Skeletal muscle cell (primary cell): ENCODE measurements at regions not wholly inside any gene's neighbourhood (a gene's known extent, or its start where the extent isn't known, plus 50 kb on each side); places are given as distances from the start of the nearest gene placed in this dataset.
"Not testable (repeated sequence)": the region's sequence is repeated elsewhere in the genome, so short reads cannot be mapped to it uniquely, and the experiment has no call there.

Source experiments
- DNase-seq: peaks from one replicate; pipeline ENCODE4 v3.0.0-alpha.2; 2010; ENCODE audit warnings: low read depth
- H3K4me3 ChIP-seq: 2 replicates; pipeline ENCODE4 v1.5.1; 2011; ENCODE audit warnings: low read depth, mild to moderate bottlenecking, control low read depth, low read length, moderate library complexity

- no peak overlapping the region for H3K4me3 ChIP-seq
- DNase-seq, result no peak
These were observed 300.9 kb upstream of the LRRTM4 start for GRCh38 chr2:77823028-77823427.

- no peak for DNase-seq
- H3K4me3 ChIP-seq, result no peak overlapping the region
These were observed 308.9 kb upstream of the LRRTM4 start for GRCh38 chr2:77831060-77831459.

- no peak for DNase-seq
- H3K4me3 ChIP-seq, result no peak overlapping the region
These were observed 309.3 kb upstream of the LRRTM4 start for GRCh38 chr2:77831471-77831870.

GRCh38 chr2:77831898-77832297 lies 309.7 kb upstream of the LRRTM4 start:
- DNase-seq, result no peak
- no peak overlapping the region for H3K4me3 ChIP-seq

GRCh38 chr2:77834360-77835002 lies 312.3 kb upstream of the LRRTM4 start:
- H3K4me3 ChIP-seq, result no peak overlapping the region
- DNase-seq, result no peak

DNA sequence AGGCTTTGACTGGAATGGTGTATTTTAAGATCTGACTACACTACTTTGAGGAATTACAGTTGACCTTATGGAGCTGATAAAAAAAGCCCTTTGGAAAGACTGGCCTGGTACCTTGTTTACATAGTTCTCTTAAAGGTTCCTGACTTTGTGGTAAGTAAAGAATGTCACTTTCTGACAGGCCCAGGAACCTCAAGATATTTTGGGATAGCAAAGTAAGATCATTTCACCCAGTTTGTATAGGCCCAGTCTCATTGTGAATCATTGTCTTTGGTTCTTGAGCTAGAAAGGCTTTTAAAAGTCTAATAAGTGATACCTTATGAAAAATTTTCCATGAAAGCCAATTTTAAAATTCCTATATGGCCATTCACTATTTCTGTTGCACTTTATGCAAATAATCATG lies 316.3 kb upstream of the LRRTM4 start:
- H3K4me3 ChIP-seq, result no peak overlapping the region
- no peak for DNase-seq

- DNase-seq, result no peak
- no peak overlapping the region for H3K4me3 ChIP-seq
These were observed 316.9 kb upstream of the LRRTM4 start for GRCh38 chr2:77839102-77839501.

- no peak overlapping the region for H3K4me3 ChIP-seq
- DNase-seq, result no peak
These were observed 339.9 kb upstream of the LRRTM4 start for GRCh38 chr2:77862120-77862519.

DNA sequence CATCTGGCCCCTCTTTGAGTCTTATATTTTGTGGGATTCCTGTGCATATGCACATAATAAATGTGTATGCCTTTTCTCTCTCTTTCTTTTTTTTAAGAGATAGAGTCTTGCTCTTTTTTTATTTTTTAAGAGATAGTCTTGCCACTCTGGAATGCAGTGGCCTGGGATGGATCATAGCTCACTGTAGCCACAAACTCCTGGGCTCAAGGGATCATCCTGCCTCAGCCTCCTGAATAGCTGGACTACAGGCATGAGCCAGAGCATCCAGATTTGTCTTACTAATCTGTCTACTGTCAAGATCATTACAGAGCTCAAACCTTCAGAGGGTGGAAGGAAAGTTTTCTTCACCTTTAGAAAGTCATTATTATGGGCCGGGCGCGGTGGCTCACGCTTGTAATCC lies 342.2 kb upstream of the LRRTM4 start:
- DNase-seq, result no peak
- H3K4me3 ChIP-seq, result no peak overlapping the region

GRCh38 chr2:77866661-77867060 lies 344.5 kb upstream of the LRRTM4 start:
- no peak for DNase-seq
- no peak overlapping the region for H3K4me3 ChIP-seq

DNA sequence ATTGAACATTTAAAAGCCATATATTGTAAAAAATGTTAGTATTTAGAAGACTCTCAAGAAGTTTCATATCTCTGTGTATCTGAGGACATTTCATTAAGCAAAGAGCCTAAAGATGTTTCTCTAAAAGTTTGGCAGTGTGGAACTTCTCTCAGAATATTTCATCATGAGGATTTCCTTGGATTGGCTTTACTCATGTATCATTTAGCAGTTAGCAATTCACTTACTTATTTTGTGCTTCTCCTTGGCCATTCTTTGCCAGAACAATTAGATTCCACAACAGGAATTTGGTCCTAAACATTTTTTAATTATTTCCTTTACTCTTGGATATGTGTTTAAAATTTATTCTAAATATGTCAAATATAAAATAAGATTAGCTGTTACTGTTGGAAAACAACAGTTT lies 345.0 kb upstream of the LRRTM4 start:
- no peak for DNase-seq
- no peak overlapping the region for H3K4me3 ChIP-seq

DNA sequence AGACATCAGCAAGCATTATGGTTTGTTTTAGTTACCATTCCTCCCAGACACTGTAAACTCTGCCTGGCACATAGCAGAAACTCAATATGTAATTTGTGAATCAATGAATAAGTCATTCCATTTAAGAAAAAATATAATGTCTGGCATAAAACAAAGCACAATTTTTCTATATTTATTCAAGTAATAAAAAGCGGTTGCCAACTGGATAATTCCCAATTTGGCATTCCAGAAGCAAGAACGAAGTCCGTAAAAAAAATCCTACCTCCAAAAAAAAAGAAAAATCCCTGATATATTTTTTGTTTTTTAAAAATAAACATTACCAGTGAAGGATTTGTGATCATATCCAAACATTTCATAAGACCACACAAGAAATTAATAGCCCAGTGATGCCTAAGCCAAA lies 351.3 kb upstream of the LRRTM4 start:
- no peak for DNase-seq
- H3K4me3 ChIP-seq, result no peak overlapping the region

- not testable (repeated sequence) for H3K4me3 ChIP-seq, DNase-seq
These were observed 378.0 kb upstream of the LRRTM4 start for GRCh38 chr2:77900211-77900610.

DNA sequence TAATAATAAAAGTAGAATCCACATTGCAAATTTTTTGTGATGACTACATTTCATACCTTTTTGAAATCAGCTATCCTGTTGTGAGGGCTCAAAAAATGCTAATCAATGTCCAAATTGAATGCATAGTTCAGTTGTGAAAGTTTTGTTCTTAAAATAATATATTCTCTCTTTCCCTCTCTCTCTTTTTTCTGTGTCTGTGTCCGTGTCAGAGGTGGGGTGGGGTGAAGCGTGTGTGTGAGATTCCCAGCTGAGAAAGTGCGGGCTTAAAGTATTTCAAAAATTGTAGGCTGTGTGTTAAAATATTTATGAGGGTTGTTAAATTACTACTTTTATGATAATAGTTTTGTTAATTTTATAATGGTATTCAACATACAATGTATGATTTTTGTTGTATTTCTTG lies 388.0 kb upstream of the LRRTM4 start:
- DNase-seq, result no peak
- H3K4me3 ChIP-seq, result no peak overlapping the region

DNA sequence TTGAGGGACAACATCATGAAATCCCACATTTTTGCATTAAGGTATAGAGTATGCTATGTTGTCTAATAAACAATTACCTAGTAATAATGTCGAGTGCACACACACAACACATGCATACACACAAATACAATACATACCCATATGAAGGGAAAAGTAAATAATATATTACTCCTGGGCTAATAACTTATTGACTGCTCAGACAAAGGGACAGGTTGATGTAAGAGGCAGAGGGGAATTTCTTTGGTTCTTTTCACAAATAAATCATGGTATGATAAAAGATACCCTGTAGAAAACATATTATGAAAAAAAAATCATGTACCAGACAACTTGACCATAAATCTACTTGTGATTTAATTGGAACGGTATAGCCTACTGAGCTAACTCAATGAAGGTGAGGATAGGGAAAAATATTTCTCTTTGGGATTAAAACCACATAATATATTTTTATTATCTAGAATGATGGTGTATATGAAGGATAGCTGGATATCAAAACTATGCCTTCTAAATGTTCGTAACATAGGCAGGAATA lies 398.7 kb upstream of the LRRTM4 start:
- no peak overlapping the region for H3K4me3 ChIP-seq
- DNase-seq, result no peak

- DNase-seq, result no peak
- no peak overlapping the region for H3K4me3 ChIP-seq
These were observed 400.4 kb upstream of the LRRTM4 start for GRCh38 chr2:77922567-77922966.

- H3K4me3 ChIP-seq, result no peak overlapping the region
- DNase-seq, result no peak
These were observed 415.2 kb upstream of the LRRTM4 start for GRCh38 chr2:77937366-77937765.

GRCh38 chr2:77938462-77938861 lies 416.3 kb upstream of the LRRTM4 start:
- no peak for DNase-seq

DNA sequence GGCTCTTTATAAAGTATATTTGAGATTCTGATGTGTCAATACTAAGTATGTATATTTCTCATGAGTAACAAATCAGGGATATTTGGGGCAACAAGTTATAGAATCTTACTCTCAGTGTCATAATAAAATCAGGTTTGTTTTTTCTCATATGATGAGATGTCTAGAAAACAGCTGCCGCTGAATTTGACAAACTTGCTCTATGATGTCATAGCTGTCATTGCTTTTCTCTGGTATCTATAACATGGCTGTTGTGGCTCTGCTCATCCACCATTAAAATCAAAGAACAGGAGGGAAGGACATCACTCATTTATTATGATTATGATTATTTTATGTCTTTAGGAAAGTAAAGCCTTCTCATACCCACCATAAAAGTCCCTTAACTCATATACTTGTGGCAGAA lies 417.2 kb upstream of the LRRTM4 start:
- no peak overlapping the region for H3K4me3 ChIP-seq
- DNase-seq, result no peak

More at GRCh38 chr2:77938462-77938861, 416.3 kb upstream of the LRRTM4 start:
- H3K4me3 ChIP-seq, result no peak overlapping the region

- DNase-seq, result no peak
- no peak overlapping the region for H3K4me3 ChIP-seq
These were observed 417.6 kb upstream of the LRRTM4 start for GRCh38 chr2:77939801-77940200.

DNA sequence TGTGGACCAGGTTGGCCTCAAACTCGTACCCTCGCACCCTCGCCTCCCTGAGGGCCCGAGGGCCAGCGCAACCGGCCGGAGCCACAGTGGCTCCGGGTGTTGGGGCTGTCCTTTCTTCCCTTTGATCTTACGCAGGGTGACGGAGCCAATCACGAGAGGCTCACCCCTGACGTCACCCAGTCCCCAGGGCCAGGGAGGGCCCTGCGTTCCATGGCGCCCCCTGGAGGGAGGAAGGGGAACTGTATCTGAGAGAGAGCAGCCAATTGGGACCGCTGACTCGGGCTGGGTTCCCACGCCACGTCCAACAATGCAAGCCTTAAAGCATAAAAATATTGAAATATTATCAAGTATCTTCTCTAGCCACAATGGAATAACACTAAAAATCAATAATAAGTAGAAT lies 432.8 kb upstream of the LRRTM4 start:
- no peak overlapping the region for H3K4me3 ChIP-seq
- no peak for DNase-seq

DNA sequence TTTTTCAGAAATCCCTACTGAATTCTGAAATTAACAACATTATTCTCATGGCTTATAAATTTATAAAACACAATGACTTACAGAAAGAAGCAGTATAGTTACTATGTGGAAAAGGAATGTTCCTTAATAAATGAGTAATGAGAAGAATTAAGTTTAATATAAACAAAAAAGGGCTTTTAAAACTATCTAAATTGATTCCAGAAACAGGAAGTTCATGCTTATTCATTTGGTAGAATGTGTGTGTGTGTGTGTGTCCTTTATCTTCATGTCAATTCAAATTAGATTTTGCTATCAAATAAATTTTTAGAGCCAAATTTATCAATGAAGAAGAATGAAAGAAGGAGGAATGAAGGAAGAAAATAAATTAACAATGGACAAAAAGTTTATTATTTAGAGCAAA lies 440.8 kb upstream of the LRRTM4 start:
- no peak overlapping the region for H3K4me3 ChIP-seq
- no peak for DNase-seq
